Spinal cord (tissue), 9 donors: ENCODE measurements at regions not wholly inside any gene's neighbourhood (a gene's known extent, or its start where the extent isn't known, plus 50 kb on each side); places are given as distances from the start of the nearest gene placed in this dataset.
A peak's percentile ranks its signal among the peaks of the same experiment; 100 is the strongest.

ENCODE experiments used
- DNase-seq, 6 donors: peaks; one replicate each; pipeline versions ENCODE4 v3.0.0 to v3.0.0-alpha.2; 2013 to 2015; ENCODE audit warnings: low spot score in 6 of 6, low read depth in 4 of 6
- H3K27ac ChIP-seq: one replicate; pipeline ENCODE4 v1.5.1; 2013; ENCODE audit warnings: low read depth, low read length, control low read depth
- H3K27me3 ChIP-seq: one replicate; pipeline ENCODE4 v1.6.1; 2013; ENCODE audit warnings: low read length; ENCODE audit not compliant: control insufficient read depth, insufficient read depth
- H3K36me3 ChIP-seq: one replicate; pipeline ENCODE4 v1.6.1; 2013; ENCODE audit warnings: low read length; ENCODE audit not compliant: control insufficient read depth, insufficient read depth
- H3K4me1 ChIP-seq: one replicate; pipeline ENCODE4 v1.6.1; 2013; ENCODE audit warnings: low read length; ENCODE audit not compliant: control insufficient read depth, insufficient read depth
- H3K4me3 ChIP-seq: one replicate; pipeline ENCODE4 v1.5.1; 2013; ENCODE audit warnings: low read depth, low read length, control low read depth
- H3K9me3 ChIP-seq: one replicate; pipeline ENCODE4 v1.6.1; 2013; ENCODE audit warnings: low read length; ENCODE audit not compliant: control insufficient read depth, insufficient read depth
- WGBS: methylation state at CpG from one replicate; pipeline ENCODE4 v1.1.5; 2013; ENCODE audit warnings: missing lambda C conversion rate; ENCODE audit not compliant: insufficient coverage; 5-methylcytosine and 5-hydroxymethylcytosine counted together
- donor health status: healthy.

DNA sequence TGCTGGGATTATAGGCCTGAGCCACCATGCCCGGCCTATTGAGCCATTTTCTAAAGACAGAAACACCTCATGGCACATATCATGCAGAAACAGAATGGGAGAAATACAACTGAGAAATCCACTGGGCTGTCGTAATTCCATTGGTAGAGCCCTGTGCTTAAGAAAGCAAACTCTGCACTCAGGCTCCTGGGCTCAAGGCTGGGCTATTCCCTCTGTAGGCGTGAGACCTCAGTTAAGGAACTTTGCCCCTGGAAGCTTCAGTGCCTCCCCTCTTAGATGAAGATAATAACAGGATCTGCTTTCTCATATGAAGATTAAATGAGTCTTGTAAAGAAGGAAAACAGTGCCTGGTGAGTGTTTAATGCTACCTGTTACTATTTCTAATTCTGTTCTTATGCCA lies 120.3 kb downstream of the PXDC1 start:
- no peak for DNase-seq
- no peak overlapping the region for H3K27ac ChIP-seq
- 93% methylated on average over 1 of the region's 3 CpGs for WGBS

DNA sequence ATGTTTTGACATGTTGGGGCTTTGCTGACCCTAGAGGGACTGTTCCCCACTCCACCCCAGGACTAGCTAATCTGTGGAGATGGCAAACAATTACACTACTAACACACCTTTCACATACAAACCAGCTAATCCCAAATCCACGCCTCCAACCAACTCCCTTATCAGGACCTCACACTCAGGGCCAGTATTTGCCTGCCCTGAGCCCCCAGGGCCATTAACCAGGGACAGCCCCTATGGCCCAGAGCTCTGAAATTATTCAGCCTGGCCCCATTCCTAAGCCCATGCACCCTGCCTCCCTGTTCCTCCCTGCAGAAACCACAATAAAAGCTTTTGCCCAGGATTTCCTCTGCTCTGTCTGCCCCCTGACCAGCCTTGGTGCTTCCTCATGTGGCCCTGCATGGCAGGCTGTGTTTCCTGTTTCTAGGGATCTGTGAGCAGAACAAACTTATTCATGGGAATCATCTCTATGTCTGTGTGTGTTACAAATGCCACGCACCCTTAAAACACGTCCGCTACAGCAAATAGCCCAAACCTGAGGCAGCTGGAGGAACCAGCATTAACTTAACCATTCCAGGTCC lies 121.2 kb downstream of the PXDC1 start:
- WGBS, result 90% methylated on average over 1 of the region's 4 CpGs
- H3K4me1 ChIP-seq, result peaks cover 10% of the 10 kb centered on the region
- no peak overlapping the region for H3K4me3 ChIP-seq
- no peaks in the 10 kb centered on the region for H3K36me3 ChIP-seq
- no peaks in the 10 kb centered on the region for H3K9me3 ChIP-seq
- peaks cover 2% of the 10 kb centered on the region for H3K27me3 ChIP-seq
- DNase-seq, result no peak
- no peak overlapping the region for H3K27ac ChIP-seq

More for the DNA sequence above, 120.3 kb downstream of the PXDC1 start:
- peaks cover 2% of the 10 kb centered on the region for H3K27me3 ChIP-seq
- H3K4me3 ChIP-seq, result no peak overlapping the region
- H3K4me1 ChIP-seq, result peaks cover 2% of the 10 kb centered on the region
- H3K36me3 ChIP-seq, result no peaks in the 10 kb centered on the region
- H3K9me3 ChIP-seq, result no peaks in the 10 kb centered on the region

DNA sequence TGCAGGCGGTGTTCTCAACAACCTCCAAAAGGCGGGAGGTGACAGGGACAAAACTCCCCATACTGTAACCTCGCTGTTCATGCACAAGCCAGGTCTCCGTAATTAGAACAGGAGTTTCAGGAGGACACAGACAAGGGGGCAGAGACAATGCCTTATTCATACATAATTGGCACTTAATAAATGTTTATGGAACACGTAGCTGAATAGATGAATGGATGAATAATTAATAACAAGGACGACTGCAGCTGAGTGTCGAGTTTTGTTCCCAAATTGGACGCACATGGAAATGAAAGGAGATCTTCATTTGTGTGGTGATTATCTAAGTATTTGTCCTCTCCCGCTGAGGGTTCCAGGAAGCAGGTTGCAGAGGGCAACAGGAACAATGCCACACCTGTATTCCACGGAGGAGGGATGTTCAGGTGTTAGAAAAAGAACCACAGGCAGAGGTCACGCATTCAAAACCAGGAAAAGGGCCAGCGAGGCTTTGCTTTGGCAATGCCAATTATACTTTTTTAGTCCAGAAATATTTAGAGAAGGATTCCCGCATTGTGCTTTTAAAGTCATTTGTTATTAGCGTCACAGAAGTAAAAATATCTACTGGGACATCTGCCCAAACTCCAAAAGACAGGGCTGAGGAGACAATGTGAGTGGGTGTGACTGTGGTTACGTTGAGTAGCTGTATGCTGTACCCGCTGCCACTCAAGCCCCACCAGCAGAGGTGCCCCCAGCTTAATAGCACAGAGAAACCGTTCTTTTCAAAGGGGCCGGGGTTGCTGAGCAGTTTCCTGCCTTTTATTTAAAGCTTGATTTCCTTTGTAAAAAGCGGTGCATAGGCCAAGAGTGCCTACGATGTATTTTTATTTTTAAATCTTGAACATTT lies 123.3 kb downstream of the PXDC1 start:
- peak in 1 of 6 donors; percentile 29 for DNase-seq
- H3K4me1 ChIP-seq, result peaks cover 22% of the 10 kb centered on the region

GRCh38 chr6:3627501-3627900 lies 124.0 kb downstream of the PXDC1 start:
- 81% methylated on average over 6 of the region's 9 CpGs for WGBS
- DNase-seq, result no peak
- Histone ChIP-seq H3K4me3 (no peak overlapping the region), H3K36me3 (no peaks in the 10 kb centered on the region), H3K4me1 (peaks cover 22% of the 10 kb centered on the region), H3K27me3 (peaks cover 2% of the 10 kb centered on the region), H3K9me3 (no peaks in the 10 kb centered on the region), H3K27ac (no peak overlapping the region)

More for the DNA sequence above, 123.3 kb downstream of the PXDC1 start:
- Histone ChIP-seq H3K27ac (no peak overlapping the region), H3K9me3 (no peaks in the 10 kb centered on the region), H3K36me3 (no peaks in the 10 kb centered on the region), H3K4me3 (no peak overlapping the region), H3K27me3 (peaks cover 2% of the 10 kb centered on the region)
- WGBS, result 35% methylated on average over 10 of the region's 20 CpGs

GRCh38 chr6:3625980-3626563 lies 125.4 kb downstream of the PXDC1 start:
- DNase-seq, result no peak
- Histone ChIP-seq H3K27ac (no peak overlapping the region), H3K4me1 (peaks cover 22% of the 10 kb centered on the region), H3K27me3 (peaks cover 2% of the 10 kb centered on the region), H3K36me3 (no peaks in the 10 kb centered on the region), H3K9me3 (no peaks in the 10 kb centered on the region), H3K4me3 (no peak overlapping the region)
- 43% methylated on average over 5 of the region's 14 CpGs for WGBS

DNA sequence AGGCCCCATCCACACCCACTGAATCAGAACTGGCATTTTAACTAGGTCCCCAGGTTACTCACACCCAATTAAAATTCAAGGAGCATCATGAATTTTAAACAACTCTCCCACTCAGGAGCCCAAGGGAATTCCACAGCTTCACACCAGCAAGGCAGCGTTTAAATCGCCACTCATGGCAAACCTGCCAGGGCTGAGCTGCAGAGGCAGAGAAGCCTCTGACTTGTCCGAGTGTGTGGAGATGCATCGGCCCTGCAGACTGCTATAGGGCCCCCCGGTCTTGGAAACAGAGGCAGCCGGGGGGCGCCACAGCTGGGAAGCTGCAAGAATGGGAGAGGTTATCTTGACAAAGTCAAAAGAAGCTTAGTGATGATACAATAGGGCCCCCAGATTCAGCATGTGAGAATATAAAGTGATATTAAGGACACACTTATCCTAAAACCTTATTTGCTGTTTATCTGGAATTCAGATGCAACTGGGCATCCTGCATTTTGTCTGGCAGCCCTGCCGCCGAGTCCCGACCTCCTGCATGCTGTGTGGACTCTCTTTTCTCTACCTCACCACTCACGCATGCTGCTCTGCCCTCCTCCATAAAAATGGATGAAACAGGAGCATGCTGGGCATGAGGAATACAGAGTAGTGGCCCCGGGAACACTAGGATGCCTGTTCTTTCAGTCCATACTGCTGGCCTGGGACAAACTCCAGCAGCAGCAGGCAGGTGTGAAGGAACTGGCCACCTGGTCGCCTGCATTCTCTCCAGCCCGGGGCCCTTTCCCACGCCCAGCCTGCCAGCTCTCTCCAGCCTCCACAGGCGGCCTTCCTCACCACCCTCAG lies 126.1 kb downstream of the PXDC1 start:
- H3K36me3 ChIP-seq, result no peaks in the 10 kb centered on the region
- H3K4me1 ChIP-seq, result peaks cover 22% of the 10 kb centered on the region
- no peak overlapping the region for H3K27ac ChIP-seq
- H3K4me3 ChIP-seq, result no peak overlapping the region
- 42% methylated on average over 15 of the region's 16 CpGs for WGBS
- peak in 1 of 6 donors; percentile 66 for DNase-seq
- H3K9me3 ChIP-seq, result no peaks in the 10 kb centered on the region
- peaks cover 2% of the 10 kb centered on the region for H3K27me3 ChIP-seq

GRCh38 chr6:3624250-3625136 lies 127.0 kb downstream of the PXDC1 start:
- no peak overlapping the region for H3K27ac ChIP-seq
- H3K36me3 ChIP-seq, result no peaks in the 10 kb centered on the region
- peaks cover 22% of the 10 kb centered on the region for H3K4me1 ChIP-seq
- no peak overlapping the region for H3K4me3 ChIP-seq
- no peaks in the 10 kb centered on the region for H3K9me3 ChIP-seq
- no peak for DNase-seq
- H3K27me3 ChIP-seq, result peaks cover 2% of the 10 kb centered on the region
- 73% methylated on average over 12 of the region's 14 CpGs for WGBS

- Histone ChIP-seq H3K4me3 (no peak overlapping the region), H3K27ac (no peak overlapping the region)
- WGBS, result 81% methylated on average over 24 of the region's 28 CpGs
Observed at GRCh38 chr6:3623451-3624249, 127.9 kb downstream of the PXDC1 start.

More at GRCh38 chr6:3623451-3624249, 127.9 kb downstream of the PXDC1 start:
- Histone ChIP-seq H3K4me1 (peaks cover 22% of the 10 kb centered on the region), H3K9me3 (no peaks in the 10 kb centered on the region), H3K36me3 (no peaks in the 10 kb centered on the region), H3K27me3 (peaks cover 2% of the 10 kb centered on the region)
- no peak for DNase-seq
